SH-SY5Y (cell line): ENCODE measurements at regions not wholly inside any gene's neighbourhood (a gene's known extent, or its start where the extent isn't known, plus 50 kb on each side); places are given as distances from the start of the nearest gene placed in this dataset.

ENCODE experiments used
- GATA2 ChIP-seq: IDR thresholded peaks from 2 replicates; pipeline ENCODE4 v1.6.1; 2011; ENCODE audit warnings: mild to moderate bottlenecking, low read depth, low read length
- GATA3 ChIP-seq: IDR thresholded peaks from 2 replicates; pipeline ENCODE4 v1.6.1; 2011; ENCODE audit warnings: low read depth, mild to moderate bottlenecking, low read length, moderate library complexity

DNA sequence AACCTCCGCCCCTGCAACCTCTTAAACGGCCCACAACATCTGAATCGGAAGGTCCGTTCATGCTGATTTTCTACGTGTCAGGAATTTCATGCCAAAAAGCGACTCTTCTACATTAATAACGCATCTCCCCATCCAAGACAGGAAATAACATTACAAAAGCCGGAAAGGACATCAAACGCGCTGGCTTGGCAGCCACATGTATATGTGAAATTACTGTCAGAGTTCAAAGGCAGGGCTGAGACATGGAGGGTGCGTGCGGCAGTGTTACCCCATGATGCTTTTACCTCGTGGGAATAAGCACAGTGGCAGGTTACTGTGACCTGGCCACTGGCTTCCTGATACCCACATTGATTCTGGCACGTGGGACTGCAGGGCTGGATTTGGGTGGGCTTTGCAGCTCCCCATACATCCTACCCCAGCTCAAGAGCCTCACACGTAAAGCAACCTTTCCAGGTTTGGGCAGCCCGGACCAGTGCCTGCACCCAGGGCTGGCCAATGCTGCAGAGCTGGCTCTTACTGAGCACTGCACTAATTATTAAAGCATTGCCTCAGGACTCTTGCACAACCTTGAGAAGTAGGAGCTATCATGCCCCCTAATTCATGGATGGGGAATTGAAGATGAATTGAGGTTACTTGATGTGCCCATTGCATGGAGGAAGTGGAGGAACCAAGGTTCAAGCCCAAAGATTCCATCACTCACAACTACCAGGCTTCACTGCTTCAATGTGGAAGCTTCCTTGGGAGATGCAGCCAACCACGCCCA, 120.6 kb upstream of the FOXF1 start:
- TF ChIP-seq GATA3 (no peak), GATA2 (no peak)

DNA sequence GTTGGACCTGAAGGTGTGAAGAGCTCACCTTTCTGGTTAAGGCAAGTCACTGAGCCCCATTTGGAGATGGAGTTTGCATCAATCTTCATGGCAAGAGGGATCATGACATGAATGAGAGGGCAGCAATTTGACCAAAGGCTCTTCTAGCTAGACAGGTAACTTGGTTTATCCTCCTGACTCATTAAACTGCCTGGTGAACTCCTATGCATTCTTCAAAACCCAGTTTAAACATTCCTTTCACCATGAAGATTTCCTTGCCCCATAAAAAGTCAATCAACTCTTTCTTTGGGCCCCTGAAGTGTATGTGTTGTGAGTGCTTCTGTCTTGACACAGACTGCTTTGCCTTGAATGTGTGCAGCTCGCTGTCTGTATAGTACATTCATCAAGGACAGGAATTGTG, 120.0 kb upstream of the FOXF1 start:
- no peak for TF ChIP-seq GATA3
- TF ChIP-seq GATA2: no peak

DNA sequence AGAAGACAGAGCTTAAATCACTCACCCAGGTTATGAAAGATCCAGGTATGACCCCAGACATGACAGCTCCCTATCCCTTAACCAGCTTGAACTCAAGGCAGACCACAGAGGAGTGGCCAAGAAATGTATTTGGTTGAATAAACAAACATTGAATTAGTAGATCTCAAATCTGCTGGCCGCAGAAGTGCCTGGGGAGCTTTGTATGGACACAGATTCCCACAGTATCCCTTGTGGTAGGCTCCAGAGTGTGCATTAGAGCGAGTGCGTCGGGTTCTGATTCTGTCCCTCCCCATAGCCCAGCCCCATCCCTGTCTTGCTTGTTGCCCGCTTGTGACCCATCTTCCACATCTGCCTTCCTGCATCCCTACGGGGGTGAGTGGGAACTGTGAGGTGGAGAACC, 118.8 kb upstream of the FOXF1 start:
- TF ChIP-seq GATA2: no peak
- TF ChIP-seq GATA3: no peak

DNA sequence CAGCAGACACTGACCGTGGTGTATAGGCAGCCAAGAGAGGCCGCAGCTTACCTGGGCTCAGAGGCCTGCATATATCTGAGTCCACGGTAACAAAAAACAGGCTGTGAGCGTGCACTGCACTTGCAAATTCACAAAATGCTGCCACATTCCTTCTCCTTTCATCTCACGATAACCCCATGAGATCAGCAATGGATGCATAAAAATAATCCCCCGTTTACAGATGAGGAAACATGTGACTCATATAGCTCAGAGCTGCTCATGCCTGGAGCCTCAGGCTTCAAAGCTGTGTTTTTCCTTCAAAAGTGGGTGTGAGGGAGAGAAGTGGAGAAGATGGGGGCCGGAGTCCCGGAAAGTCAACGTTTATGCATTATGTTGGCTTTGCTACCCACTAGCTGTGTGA, 118.3 kb upstream of the FOXF1 start:
- TF ChIP-seq GATA3: no peak
- TF ChIP-seq GATA2: no peak

DNA sequence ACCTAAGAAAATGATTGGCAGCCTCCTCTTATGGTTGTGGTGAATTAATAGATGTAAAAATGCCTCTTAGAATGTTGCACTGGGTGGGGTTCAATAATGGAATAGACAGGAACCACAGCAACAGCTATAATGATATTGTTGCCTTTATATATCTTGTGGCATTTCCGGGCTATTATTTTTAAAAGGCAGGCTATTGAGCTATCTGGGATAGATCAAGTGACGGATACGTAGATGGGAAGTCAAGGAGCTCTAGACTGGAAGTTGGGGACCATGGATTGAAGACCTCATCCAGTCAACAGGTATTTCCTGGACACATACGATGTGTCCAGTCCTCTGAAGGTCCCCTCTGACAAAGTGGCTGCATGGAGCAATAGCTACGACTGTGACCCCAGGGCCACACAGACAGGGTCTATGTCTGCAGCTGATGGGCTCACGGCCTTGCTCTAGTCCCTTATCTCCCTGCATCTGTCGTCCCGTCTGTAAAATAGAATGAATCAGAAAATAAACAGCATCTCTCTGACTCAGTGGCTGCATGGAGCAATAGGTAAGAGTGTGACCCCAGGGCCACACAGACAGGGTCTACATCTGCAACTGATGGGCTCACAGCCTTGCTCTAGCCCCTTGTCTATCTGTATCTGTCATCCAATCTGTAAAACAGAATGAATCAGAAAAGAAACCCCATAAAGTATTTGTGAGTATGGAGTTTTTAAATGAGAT, 117.7 kb upstream of the FOXF1 start:
- TF ChIP-seq GATA3 (no peak), GATA2 (no peak)

DNA sequence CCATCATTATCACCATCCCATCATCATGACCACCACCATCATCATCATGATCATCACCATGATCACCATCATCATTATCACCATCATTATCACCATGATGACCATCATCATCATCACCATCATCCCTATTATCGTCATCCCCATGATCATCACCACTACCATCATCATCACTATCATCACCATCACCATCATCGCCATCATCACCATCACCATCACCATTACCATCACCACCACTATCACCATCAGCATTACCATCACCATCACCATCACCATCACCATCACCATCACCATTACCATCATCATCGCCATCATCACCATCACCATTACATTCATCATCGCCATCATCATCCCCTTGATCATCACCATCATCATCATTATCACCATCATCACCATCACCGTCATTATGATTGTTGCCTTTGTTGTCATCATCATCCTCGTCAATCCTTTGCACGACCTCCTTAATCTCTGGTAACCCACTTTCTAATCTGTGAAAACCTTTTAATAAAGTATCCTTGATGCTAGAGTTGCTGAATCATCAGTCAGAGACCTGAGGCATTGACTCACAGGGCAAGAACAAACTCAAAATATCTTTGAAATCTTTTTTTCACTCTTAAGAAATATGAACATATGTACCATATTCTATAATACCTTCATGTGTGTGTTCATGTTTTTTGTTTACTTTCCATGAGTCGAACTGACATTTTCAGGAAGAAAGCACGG, 116.3 kb upstream of the FOXF1 start:
- TF ChIP-seq GATA3 (no peak), GATA2 (no peak)

DNA sequence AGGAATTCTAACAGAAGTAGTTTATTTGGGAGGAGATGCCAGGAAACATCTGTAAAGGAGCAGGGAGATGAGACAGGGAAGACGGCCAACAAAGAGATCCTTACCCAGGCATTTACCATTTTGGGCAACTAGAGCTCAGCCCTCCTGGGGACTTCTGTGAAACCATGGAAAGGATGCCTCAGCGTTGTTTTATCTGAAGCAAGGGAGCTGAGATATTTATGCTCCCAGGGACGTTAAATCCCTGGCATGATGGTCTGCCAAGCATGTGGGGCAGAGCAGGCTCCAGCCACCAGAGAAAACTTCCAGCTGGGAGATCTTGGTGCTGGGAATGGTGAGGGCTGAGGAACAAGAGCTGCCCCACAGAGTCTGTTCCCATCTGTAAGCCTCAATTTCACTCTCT, 114.8 kb upstream of the FOXF1 start:
- no peak for TF ChIP-seq GATA3
- TF ChIP-seq GATA2: no peak

DNA sequence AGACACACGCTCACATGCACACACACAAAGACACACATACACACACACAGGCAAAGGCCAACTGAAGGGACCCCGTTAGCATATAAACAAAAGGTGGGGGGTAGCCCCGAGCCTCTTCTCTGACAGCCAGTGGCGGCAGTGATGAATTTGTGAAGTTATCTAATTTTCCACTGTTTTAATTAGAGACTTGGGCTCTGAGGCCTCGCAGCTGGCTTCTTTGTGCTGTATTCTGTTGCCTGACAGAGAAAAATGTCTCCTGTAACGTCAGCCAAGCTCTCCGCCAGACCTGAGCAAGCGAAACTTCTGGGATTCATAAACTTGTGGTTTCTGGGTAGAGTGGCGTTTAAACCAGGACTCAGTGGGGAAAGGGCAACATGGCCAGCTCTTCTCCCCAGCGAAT, 113.9 kb upstream of the FOXF1 start:
- TF ChIP-seq GATA3 (no peak), GATA2 (no peak)

DNA sequence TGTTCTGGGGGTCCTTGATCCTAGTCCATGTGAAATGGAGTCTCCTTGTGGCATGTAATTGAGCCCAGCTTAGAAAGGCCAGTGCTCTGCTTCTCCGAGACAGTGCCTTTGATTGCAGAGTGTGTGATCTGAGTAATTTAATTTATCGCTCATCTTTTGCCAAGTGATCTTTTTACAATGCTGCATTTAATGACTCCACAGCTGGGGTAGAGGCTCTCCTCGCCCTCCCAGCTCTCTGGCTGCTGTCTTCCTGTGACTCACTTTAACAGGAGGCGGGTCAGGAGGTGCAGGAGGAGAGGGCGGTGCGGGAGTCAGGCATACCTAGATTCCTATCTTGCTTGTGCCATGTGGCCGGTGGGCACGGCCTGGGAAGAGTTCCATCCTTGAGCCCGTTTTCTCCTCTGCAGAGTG, 113.4 kb upstream of the FOXF1 start:
- no peak for TF ChIP-seq GATA2
- no peak for TF ChIP-seq GATA3

DNA sequence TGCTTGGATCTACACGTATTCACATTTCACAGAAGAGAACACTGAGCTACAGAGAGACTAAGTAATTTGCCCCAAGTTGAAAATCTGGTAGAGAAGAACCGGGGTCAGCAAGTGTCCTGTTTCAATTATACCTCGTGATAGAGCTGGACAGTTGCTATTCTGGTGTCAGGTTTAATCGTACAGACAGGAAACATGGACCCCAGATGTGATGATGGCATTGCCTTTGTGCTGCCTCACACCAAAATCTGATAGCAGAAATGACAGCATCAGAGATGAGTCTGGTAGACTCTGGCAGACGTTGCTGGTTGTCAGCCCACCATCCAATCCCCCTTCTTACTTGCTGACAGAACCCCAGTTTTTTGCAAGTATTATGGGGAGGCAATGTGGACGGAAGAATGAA, 112.1 kb upstream of the FOXF1 start:
- TF ChIP-seq GATA3 (no peak), GATA2 (no peak)

DNA sequence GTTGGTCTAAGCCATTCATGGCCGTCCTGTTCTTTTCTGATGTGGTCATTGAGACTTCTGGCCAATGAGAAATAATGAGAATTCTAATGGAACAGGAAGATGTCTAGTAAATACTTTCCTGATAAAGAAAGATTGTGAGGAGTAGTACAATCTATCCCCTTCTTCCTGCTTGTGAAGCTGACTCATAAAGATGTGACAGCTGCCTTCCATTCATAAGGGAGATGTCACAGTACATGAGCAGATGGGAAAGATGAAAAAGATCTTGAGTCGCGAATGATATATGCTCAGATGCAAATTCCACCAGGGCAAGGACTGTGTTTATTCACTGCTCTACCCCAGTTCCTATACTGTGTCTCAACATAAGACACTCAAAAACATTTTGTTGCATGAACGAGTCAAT, 111.7 kb upstream of the FOXF1 start:
- no peak for TF ChIP-seq GATA3
- TF ChIP-seq GATA2: no peak

DNA sequence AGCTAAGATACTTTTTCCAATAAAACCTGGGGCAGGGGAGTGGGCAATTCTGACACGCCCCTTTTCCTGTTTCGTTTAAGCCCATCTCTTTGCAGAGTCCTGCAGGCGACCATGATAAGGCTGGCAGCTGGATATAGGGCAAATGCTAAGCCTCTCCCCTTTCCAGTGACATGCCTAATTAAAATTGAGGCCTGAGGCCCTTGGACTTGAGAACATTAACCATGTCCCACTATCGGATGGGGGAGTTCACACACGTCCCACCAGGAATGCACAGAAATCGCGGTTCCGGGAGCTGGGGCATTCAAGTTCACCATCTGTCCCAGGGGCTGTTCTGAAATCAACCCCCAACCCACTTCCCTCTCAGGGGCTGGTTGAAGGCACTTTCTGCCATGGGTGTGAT, 109.2 kb upstream of the FOXF1 start:
- TF ChIP-seq GATA2 (no peak), GATA3 (no peak)

DNA sequence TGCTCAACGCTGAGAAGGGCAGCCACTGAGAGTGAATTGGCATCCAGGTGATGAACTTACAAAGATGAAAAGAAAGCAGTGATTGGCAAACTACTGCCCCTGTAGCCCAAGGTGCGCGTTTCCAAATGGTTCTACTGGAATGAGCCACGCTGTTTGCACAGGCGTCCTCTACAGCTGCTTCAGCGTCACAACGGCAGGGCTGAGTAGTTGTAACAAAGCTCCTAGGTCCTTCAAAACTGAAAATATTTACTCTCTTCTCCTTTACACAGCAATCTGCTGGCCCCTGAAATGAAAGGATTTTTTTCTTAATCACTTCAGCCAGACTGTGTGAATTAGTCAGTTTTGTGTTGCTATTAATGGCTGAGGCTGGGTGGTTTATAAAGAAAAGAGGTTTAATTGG, 107.2 kb upstream of the FOXF1 start:
- no peak for TF ChIP-seq GATA2
- TF ChIP-seq GATA3: no peak

DNA sequence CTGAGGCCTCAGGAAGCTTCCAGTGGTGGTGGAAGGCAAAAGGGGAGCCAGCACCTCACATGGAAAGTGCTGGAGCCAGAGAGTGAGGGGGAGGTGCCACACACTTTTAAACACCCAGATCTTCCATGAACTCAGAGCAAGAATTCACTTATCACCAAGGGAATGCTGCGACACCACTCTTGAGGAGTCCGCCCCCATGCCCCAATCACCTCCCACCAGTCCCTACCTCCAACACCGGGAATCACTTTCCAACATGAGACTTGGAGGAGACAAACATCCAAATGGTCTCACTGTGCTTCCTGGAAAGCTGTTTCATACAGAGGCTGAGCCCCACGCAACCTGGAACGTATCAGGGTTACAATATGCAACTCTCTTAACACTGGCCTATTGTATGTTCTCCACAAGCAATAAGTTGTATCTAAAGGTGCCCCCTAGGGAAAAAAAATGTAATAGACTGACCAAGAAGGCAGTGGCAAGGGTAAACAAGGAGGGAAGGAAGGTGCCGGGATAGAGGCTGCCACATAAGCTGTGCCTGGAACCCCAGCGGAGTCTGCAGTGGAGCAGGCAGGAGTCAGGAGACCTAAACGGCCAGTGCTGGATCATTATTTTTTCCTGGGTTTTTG, 106.7 kb upstream of the FOXF1 start:
- TF ChIP-seq GATA3 (no peak), GATA2 (no peak)
